ENCODE measurements at regions not wholly inside any gene's neighbourhood (a gene's known extent, or its start where the extent isn't known, plus 50 kb on each side); places are given as distances from the start of the nearest gene placed in this dataset.

GRCh38 chr10:20521186-20521585 is 375.9 kb downstream of the NEBL start:
- no peak for TF ChIP-seq CTCF (IDR thresholded peaks at IDR 0.05; ENCODE audit: insufficient read depth, missing control alignments)
- FAIRE-seq (no peak), DNase-seq (ENCODE audit: insufficient read length, low spot score) (no peak)

- no peak for TF ChIP-seq CTCF (IDR thresholded peaks at IDR 0.05; ENCODE audit: insufficient read depth, missing control alignments)
- FAIRE-seq (no peak), DNase-seq (ENCODE audit: insufficient read length, low spot score) (no peak)
Measured at GRCh38 chr10:20515654-20516053, 381.5 kb downstream of the NEBL start.

DNA sequence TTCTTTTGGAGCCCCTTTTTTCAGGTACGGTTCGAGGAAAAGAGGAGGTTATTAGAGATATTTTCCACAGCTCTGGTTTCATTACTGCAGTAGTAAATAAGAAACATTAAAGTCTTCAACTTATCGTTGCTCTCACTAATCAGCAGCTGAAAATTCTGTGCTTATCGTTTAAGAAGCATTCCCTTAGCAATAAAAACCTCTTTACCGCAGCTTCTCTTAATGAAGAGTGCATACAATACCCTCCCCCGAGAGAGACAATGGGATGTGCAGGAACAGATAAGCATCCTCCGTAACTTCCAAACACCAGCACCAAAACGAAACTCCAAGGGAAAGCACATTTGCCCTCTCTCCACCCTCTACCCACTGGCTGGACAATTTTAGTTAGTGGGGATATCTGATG is 384.5 kb downstream of the NEBL start:
- no peak for DNase-seq (ENCODE audit: insufficient read length, low spot score)
- TF ChIP-seq CTCF (IDR thresholded peaks at IDR 0.05; ENCODE audit: insufficient read depth, missing control alignments), result no peak
- FAIRE-seq, result no peak

- TF ChIP-seq CTCF (IDR thresholded peaks at IDR 0.05; ENCODE audit: insufficient read depth, missing control alignments), result no peak
- FAIRE-seq (no peak), DNase-seq (ENCODE audit: insufficient read length, low spot score) (no peak)
Measured at GRCh38 chr10:20508921-20509320, 388.2 kb downstream of the NEBL start.

DNA sequence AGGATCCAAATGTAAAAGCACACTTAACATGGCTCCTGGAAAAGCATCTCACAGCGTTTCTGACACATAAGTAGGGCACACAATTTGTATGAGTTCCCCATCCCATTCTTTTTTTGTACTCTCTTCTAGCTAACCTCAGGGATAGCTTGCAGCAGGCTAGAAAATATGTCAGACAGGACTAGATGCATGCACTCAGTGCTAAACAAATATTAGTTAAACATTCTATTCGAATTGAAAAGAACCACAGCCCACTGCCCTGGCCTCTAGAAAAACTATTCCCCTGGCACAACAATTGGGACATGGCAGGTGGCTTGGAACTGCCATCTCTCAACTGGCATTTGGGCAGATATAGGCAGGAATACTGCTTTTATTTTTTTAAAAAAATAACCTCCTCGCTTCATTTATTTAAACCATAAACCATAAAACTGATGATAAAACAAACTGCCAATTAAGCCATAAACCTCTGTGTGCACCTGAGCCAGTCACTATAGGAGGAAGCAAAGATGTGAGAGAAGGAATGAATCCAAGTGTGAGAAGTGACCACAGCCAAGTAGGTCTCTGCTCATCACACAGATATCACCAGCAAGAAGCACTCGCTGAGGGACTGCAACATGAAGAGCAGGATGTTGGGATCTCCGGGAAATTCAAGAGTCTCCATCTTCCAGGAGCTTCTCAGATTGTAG is 394.1 kb downstream of the NEBL start:
- DNase-seq (ENCODE audit: insufficient read length, low spot score), result no peak
- TF ChIP-seq CTCF (IDR thresholded peaks at IDR 0.05; ENCODE audit: insufficient read depth, missing control alignments), result no peak
- no peak for FAIRE-seq

DNA sequence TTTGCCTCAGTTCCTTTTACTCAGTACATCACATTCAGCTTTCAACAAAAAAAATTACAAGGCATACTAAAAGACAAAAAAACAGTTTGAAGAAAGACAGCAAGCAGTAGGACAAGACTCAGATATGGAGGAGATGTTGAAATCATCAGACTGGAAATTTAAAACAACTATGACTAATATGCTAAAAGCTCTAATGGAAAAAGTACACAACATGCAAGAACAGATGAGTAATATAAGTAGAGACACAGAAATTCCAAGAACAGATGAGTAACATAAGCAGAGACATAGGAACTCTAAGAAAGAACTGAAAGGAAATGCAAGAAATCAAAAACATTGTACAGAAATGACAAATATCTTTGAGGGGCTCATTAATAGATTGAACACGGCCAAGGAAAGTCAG is 402.6 kb downstream of the NEBL start:
- no peak for TF ChIP-seq CTCF (IDR thresholded peaks at IDR 0.05; ENCODE audit: insufficient read depth, missing control alignments)
- FAIRE-seq, result no peak
- DNase-seq (ENCODE audit: insufficient read length, low spot score), result no peak

GRCh38 chr10:20492447-20492846 is 404.7 kb downstream of the NEBL start:
- no peak for TF ChIP-seq CTCF (IDR thresholded peaks at IDR 0.05; ENCODE audit: insufficient read depth, missing control alignments)
- no peak for DNase-seq (ENCODE audit: insufficient read length, low spot score)
- FAIRE-seq, result peak; percentile 11

Data from D721Med (cell line).